ENCODE measurements at regions not wholly inside any gene's neighbourhood (a gene's known extent, or its start where the extent isn't known, plus 50 kb on each side); places are given as distances from the start of the nearest gene placed in this dataset.

DNA sequence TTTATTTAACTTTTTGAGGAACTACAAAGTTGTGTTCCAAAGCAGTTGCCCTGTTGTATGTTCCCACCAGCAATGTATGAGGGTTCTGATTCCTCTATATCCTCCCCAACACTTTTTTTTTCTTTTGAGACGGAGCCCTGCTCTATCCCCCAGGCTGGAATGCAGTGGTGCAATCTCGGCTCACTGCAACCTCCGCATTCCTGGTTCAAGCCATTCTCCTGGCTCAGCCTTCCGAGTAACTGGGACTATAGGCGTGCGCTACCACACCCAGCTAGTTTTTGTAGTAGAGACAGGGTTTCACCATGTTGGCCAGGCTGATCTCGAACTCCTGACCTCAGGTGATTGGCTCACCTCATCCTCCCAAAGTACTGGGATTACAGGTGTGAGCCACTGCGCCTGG is 60.4 kb upstream of the ENAH start:
- H3K27me3 ChIP-seq: no peaks in the 10 kb centered on the region
- H3K9me3 ChIP-seq (ENCODE audit: low read depth): no peaks in the 10 kb centered on the region
- H3K36me3 ChIP-seq: no peaks in the 10 kb centered on the region
- peak in 1 of 2 donors; percentile 50 for DNase-seq (ENCODE audit: low read depth in 1 of 2, low spot score in 1 of 2)
- H3K4me1 ChIP-seq (ENCODE audit: low read depth): no peaks in the 10 kb centered on the region
- no peak overlapping the region for H3K4me3 ChIP-seq
- no peak overlapping the region for H3K27ac ChIP-seq
- TF ChIP-seq, protein P1, sequence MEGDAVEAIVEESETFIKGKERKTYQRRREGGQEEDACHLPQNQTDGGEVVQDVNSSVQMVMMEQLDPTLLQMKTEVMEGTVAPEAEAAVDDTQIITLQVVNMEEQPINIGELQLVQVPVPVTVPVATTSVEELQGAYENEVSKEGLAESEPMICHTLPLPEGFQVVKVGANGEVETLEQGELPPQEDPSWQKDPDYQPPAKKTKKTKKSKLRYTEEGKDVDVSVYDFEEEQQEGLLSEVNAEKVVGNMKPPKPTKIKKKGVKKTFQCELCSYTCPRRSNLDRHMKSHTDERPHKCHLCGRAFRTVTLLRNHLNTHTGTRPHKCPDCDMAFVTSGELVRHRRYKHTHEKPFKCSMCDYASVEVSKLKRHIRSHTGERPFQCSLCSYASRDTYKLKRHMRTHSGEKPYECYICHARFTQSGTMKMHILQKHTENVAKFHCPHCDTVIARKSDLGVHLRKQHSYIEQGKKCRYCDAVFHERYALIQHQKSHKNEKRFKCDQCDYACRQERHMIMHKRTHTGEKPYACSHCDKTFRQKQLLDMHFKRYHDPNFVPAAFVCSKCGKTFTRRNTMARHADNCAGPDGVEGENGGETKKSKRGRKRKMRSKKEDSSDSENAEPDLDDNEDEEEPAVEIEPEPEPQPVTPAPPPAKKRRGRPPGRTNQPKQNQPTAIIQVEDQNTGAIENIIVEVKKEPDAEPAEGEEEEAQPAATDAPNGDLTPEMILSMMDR (IDR thresholded peaks at IDR 0.05; ENCODE audit: low read depth, low read length): no peak

- Histone ChIP-seq H3K27me3 (no peaks in the 10 kb centered on the region), H3K4me3 (no peak overlapping the region), H3K27ac (peak overlapping the region; percentile 18), H3K4me1 (ENCODE audit: low read depth) (peaks cover 9% of the 10 kb centered on the region), H3K9me3 (ENCODE audit: low read depth) (no peaks in the 10 kb centered on the region), H3K36me3 (no peaks in the 10 kb centered on the region)
- DNase-seq (ENCODE audit: low read depth in 1 of 2, low spot score in 1 of 2): no peak
- TF ChIP-seq, protein P1 (IDR thresholded peaks at IDR 0.05; ENCODE audit: low read depth, low read length): no peak
These were observed 56.7 kb upstream of the SRP9 start for GRCh38 chr1:225720937-225721336.

DNA sequence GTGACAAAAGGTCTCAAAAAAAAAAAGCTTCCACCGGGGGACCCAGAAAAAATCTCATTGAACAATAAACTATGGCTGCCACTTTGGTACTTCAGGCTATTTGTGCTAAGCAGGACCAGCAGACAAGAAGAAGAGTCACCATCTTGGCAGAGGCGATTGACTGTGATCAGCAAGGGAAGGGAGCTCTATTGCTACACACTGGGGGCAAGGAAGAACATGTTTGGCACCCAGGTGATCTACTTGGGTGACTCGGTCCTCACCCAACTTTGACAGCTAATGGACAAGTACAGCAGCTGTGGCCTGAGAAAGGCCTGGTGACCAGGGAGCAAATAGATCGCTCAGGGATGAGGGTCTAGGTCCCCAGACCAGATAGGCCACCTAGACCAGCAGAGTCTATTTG is 53.4 kb upstream of the SRP9 start:
- Histone ChIP-seq H3K27me3 (no peaks in the 10 kb centered on the region), H3K4me3 (no peak overlapping the region), H3K36me3 (no peaks in the 10 kb centered on the region), H3K9me3 (ENCODE audit: low read depth) (no peaks in the 10 kb centered on the region), H3K4me1 (ENCODE audit: low read depth) (peaks cover 9% of the 10 kb centered on the region), H3K27ac (no peak overlapping the region)
- TF ChIP-seq, protein P1 (IDR thresholded peaks at IDR 0.05; ENCODE audit: low read depth, low read length): no peak
- DNase-seq (ENCODE audit: low read depth in 1 of 2, low spot score in 1 of 2): no peak

All from cardiac muscle cell (in vitro differentiated cells and primary cell).